ENCODE measurements at regions not wholly inside any gene's neighbourhood (a gene's known extent, or its start where the extent isn't known, plus 50 kb on each side); places are given as distances from the start of the nearest gene placed in this dataset.

GRCh38 chr11:56932572-56933220 is 56.0 kb upstream of the OR5AK2 start:
- DNase-seq (ENCODE audit: insufficient read length, low spot score): peak; percentile 28
- TF ChIP-seq POLR2A (IDR thresholded peaks at IDR 0.05; ENCODE audit: low read depth, low read length): no peak
- peak; percentile 83 for FAIRE-seq

DNA sequence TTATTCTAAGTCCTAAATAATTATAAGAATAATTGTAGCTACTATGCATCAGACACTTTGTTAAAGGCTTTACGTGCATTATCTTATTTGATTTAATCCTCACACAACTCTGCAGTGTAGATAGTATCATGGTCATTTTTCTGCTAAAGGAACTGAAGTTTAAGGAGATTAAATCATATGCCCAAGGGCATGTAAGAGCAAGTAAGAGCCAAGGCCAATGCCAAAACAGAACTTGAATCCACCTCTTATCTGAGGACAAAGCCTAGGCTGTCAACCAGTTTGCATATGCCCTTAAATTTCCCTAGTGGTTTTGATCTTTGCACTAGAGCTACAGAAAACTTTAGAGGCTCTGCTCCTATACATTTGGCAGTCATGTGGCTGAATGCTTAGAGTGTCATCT is 65.6 kb upstream of the OR5AK2 start:
- no peak for TF ChIP-seq POLR2A (IDR thresholded peaks at IDR 0.05; ENCODE audit: low read depth, low read length)
- FAIRE-seq (no peak), DNase-seq (ENCODE audit: insufficient read length, low spot score) (no peak)

DNA sequence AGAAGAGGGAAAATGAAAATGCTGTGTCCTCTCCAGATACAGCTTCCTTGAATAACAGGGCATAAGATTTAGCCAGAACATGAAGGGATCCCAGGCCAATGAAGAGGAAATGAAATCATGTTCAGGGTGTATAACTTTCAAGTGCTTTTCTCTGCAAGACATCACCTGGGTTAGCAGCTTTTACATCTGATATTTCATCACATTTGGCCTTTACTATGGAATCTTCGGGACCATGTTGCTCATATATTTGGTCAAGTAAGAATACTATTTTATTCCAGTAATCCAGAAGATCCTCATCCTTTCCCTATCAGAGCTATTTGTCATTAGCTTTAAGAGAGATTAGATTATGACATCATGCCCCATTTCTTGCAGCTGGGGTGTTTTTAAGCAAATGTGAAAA is 66.3 kb upstream of the OR5AK2 start:
- no peak for TF ChIP-seq POLR2A (IDR thresholded peaks at IDR 0.05; ENCODE audit: low read depth, low read length)
- DNase-seq (ENCODE audit: insufficient read length, low spot score) (no peak), FAIRE-seq (no peak)

GRCh38 chr11:56917708-56918400 is 70.9 kb upstream of the OR5AK2 start:
- TF ChIP-seq POLR2A (IDR thresholded peaks at IDR 0.05; ENCODE audit: low read depth, low read length): no peak
- DNase-seq (ENCODE audit: insufficient read length, low spot score): no peak
- FAIRE-seq: no peak

DNA sequence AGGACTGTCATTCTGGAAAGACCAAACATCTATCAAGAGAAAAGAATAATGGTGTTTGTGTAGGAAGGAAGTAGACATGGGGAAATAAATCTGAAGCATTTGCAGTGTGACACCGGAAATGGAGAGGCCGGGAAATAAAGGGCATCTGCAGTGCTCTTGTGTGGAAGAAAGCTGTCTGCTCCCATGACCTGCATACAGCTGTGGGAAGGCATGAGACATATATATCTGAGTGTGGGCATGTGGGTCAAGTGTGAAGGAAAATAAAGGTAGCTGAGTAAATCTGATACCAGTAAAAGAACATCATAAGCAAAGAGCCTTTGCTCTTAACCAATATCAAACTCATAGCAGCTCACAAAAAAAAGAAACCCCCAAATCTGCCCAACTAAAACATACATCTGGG is 72.1 kb upstream of the OR5AK2 start:
- TF ChIP-seq POLR2A (IDR thresholded peaks at IDR 0.05; ENCODE audit: low read depth, low read length): no peak

GRCh38 chr11:56916162-56916561 is 72.6 kb upstream of the OR5AK2 start:
- no peak for FAIRE-seq
- TF ChIP-seq POLR2A (IDR thresholded peaks at IDR 0.05; ENCODE audit: low read depth, low read length): no peak
- no peak for DNase-seq (ENCODE audit: insufficient read length, low spot score)

More for the DNA sequence above, 72.1 kb upstream of the OR5AK2 start:
- no peak for FAIRE-seq
- no peak for DNase-seq (ENCODE audit: insufficient read length, low spot score)

GRCh38 chr11:56911312-56911711 is 77.4 kb upstream of the OR5AK2 start:
- FAIRE-seq (no peak), DNase-seq (ENCODE audit: insufficient read length, low spot score) (no peak)
- no peak for TF ChIP-seq POLR2A (IDR thresholded peaks at IDR 0.05; ENCODE audit: low read depth, low read length)

GRCh38 chr11:56910785-56911184 is 77.9 kb upstream of the OR5AK2 start:
- TF ChIP-seq POLR2A (IDR thresholded peaks at IDR 0.05; ENCODE audit: low read depth, low read length): no peak
- DNase-seq (ENCODE audit: insufficient read length, low spot score): no peak
- FAIRE-seq: no peak

- no peak for DNase-seq (ENCODE audit: insufficient read length, low spot score)
- no peak for TF ChIP-seq POLR2A (IDR thresholded peaks at IDR 0.05; ENCODE audit: low read depth, low read length)
- FAIRE-seq: no peak
Observed at GRCh38 chr11:56910046-56910773, 78.5 kb upstream of the OR5AK2 start.

- TF ChIP-seq POLR2A (IDR thresholded peaks at IDR 0.05; ENCODE audit: low read depth, low read length): no peak
- DNase-seq (ENCODE audit: insufficient read length, low spot score): no peak
- FAIRE-seq: no peak
Observed at GRCh38 chr11:56909563-56909962, 79.2 kb upstream of the OR5AK2 start.

DNA sequence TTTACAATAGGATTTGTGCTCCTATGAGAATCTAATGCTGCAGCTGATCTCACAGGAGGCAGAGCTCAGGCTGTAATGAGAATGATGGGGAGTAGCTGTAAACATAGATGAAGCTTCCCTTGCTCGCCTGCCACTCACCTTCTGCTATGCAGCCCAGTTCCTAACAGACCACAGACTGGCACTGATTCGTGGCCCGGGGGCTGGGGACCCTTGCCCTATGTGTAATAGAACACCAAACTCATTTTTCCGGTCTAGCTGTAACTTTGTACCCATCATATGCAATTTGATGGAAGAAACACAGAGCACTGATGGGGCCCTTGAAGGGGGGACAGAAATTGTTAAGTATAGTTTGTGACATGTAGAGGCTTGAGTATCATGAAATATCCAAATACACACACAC is 79.6 kb upstream of the OR5AK2 start:
- DNase-seq (ENCODE audit: insufficient read length, low spot score) (no peak), FAIRE-seq (no peak)
- TF ChIP-seq POLR2A (IDR thresholded peaks at IDR 0.05; ENCODE audit: low read depth, low read length): no peak

GRCh38 chr11:56906683-56907148 is 82.0 kb upstream of the OR5AK2 start:
- DNase-seq (ENCODE audit: insufficient read length, low spot score): no peak
- no peak for FAIRE-seq
- no peak for TF ChIP-seq POLR2A (IDR thresholded peaks at IDR 0.05; ENCODE audit: low read depth, low read length)

DNA sequence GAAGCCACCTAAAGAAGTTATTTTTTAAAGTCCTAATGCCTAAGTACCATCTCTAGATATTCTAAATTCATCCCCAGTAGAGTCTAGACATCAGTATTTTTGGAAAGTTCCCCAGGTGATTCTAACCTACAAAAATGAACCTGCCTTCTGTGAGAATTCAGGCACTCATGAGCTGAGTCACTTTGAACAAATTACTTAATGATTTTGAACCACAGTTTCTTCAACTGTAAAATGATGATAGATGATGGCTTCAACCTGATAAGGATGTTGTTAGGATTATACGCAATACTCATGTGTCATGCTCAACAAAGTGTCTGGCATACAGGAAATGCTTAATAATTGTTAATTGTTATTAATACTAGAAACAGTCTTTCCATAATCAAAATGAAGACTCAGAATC is 82.8 kb upstream of the OR5AK2 start:
- DNase-seq (ENCODE audit: insufficient read length, low spot score) (no peak), FAIRE-seq (no peak)
- TF ChIP-seq POLR2A (IDR thresholded peaks at IDR 0.05; ENCODE audit: low read depth, low read length): no peak

DNA sequence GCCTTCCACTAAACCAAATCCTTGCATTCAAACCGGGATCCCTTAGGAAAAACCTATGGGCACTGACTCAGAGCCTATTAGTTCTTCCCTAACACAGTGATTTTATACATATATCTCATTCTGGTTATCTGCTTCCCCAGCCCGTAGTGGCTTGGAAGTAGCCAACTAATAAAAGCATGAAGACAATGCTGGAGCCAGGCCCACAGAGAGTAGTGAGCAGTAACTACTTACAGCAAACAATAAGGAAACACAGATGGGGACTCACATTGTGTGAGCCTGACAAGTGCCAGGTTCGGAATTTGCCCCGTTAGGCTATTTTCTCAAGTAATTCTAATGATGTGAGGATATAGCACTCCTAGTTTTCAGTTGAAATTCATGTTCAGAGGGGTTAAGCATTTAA is 83.3 kb upstream of the OR5AK2 start:
- DNase-seq (ENCODE audit: insufficient read length, low spot score) (no peak), FAIRE-seq (no peak)

More for the DNA sequence above, 83.3 kb upstream of the OR5AK2 start:
- no peak for TF ChIP-seq POLR2A (IDR thresholded peaks at IDR 0.05; ENCODE audit: low read depth, low read length)
